ENCODE measurements at regions not wholly inside any gene's neighbourhood (a gene's known extent, or its start where the extent isn't known, plus 50 kb on each side); places are given as distances from the start of the nearest gene placed in this dataset.

DNA sequence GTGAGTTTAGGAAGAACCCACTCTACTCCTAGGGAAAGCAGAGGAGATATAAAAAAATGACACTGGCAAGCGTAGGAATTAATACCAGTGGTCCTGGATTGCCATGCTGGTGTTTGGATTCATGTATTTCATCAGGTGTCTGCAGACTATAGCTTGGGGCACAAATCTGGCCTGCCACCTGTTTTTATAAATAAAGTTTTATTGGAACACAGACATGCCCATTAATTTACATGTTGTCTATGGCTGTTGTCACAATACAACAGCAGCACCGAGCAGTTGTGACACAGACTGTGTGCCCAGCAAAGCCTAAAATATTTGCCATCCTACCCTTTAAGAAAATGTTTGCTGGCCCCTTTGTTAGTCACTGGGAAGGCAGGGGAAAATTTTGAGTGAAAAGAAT is 553.2 kb downstream of the VRK1 start:
- H3K4me3 ChIP-seq (ENCODE audit: low read length) = no peak overlapping the region
- H3K9ac ChIP-seq (ENCODE audit: low read length) = no peak overlapping the region
- H3K9me2 ChIP-seq (ENCODE audit: insufficient read depth, low read length) = no peaks in the 10 kb centered on the region
- no peaks in the 10 kb centered on the region for H4K20me1 ChIP-seq (ENCODE audit: insufficient read depth)
- H3K9me3 ChIP-seq (ENCODE audit: low read length) = no peaks in the 10 kb centered on the region
- H3F3A ChIP-seq (ENCODE audit: insufficient read depth, low read length, poor library complexity, severe bottlenecking) = no peaks in the 10 kb centered on the region
- H3K27me3 ChIP-seq (ENCODE audit: insufficient read depth, low read depth, low read length) = no peaks in the 10 kb centered on the region
- H3K36me3 ChIP-seq (ENCODE audit: insufficient read depth, low read length) = no peaks in the 10 kb centered on the region
- TF ChIP-seq EZH2 (IDR thresholded peaks at IDR 0.05; ENCODE audit: borderline replicate concordance, insufficient read depth, low read length, poor library complexity, severe bottlenecking) (no peak), RAD21 (conservative IDR thresholded peaks at IDR 0.05) (no peak), POLR2AphosphoS5 (IDR thresholded peaks at IDR 0.05) (no peak), SMC3 (conservative IDR thresholded peaks at IDR 0.05; ENCODE audit: poor library complexity) (no peak), CTCF (IDR thresholded peaks at IDR 0.05; ENCODE audit: poor library complexity, severe bottlenecking) (no peak), TAF1 (IDR thresholded peaks at IDR 0.05; ENCODE audit: low read depth) (no peak), MXI1 (conservative IDR thresholded peaks at IDR 0.05; ENCODE audit: poor library complexity, severe bottlenecking) (no peak)
- no peak overlapping the region for H2AFZ ChIP-seq (ENCODE audit: low read depth, low read length)
- H3K27ac ChIP-seq (ENCODE audit: low read length) = no peak overlapping the region
- H3K4me2 ChIP-seq (ENCODE audit: low read length) = no peak overlapping the region
- H3K79me2 ChIP-seq (replicated peaks; ENCODE audit: insufficient read depth, low read length) = no peaks in the 10 kb centered on the region

- no peaks in the 10 kb centered on the region for H3K79me2 ChIP-seq (replicated peaks; ENCODE audit: insufficient read depth, low read length)
Measured at GRCh38 chr14:97350894-97351731, 553.9 kb downstream of the VRK1 start.

More at GRCh38 chr14:97350894-97351731, 553.9 kb downstream of the VRK1 start:
- H3K36me3 ChIP-seq (ENCODE audit: insufficient read depth, low read length) = no peaks in the 10 kb centered on the region
- H3K27ac ChIP-seq (ENCODE audit: low read length) = no peak overlapping the region
- no peak overlapping the region for H2AFZ ChIP-seq (ENCODE audit: low read depth, low read length)
- H3K4me3 ChIP-seq (ENCODE audit: low read length) = no peak overlapping the region
- TF ChIP-seq TAF1 (IDR thresholded peaks at IDR 0.05; ENCODE audit: low read depth) = no peak
- TF ChIP-seq POLR2AphosphoS5 (IDR thresholded peaks at IDR 0.05) = no peak
- TF ChIP-seq SMC3 (conservative IDR thresholded peaks at IDR 0.05; ENCODE audit: poor library complexity) = no peak
- no peak for TF ChIP-seq CTCF (IDR thresholded peaks at IDR 0.05; ENCODE audit: poor library complexity, severe bottlenecking)
- TF ChIP-seq EP300 (conservative IDR thresholded peaks at IDR 0.05; ENCODE audit: poor library complexity, severe bottlenecking) = no peak
- TF ChIP-seq EZH2 (IDR thresholded peaks at IDR 0.05; ENCODE audit: borderline replicate concordance, insufficient read depth, low read length, poor library complexity, severe bottlenecking) = no peak
- H4K20me1 ChIP-seq (ENCODE audit: insufficient read depth) = no peaks in the 10 kb centered on the region
- H3K4me2 ChIP-seq (ENCODE audit: low read length) = no peak overlapping the region
- H3F3A ChIP-seq (ENCODE audit: insufficient read depth, low read length, poor library complexity, severe bottlenecking) = no peaks in the 10 kb centered on the region
- no peaks in the 10 kb centered on the region for H3K9me2 ChIP-seq (ENCODE audit: insufficient read depth, low read length)
- H3K9ac ChIP-seq (ENCODE audit: low read length) = no peak overlapping the region
- no peaks in the 10 kb centered on the region for H3K9me3 ChIP-seq (ENCODE audit: low read length)
- no peaks in the 10 kb centered on the region for H3K27me3 ChIP-seq (ENCODE audit: insufficient read depth, low read depth, low read length)

Data from neural cell (in vitro differentiated cells).